T follicular helper cell (primary cell): ENCODE measurements at regions not wholly inside any gene's neighbourhood (a gene's known extent, or its start where the extent isn't known, plus 50 kb on each side); places are given as distances from the start of the nearest gene placed in this dataset.

Source experiments
- DNase-seq: peaks from one replicate; pipeline ENCODE4 v3.0.0-alpha.2; 2020; ENCODE audit warnings: low read depth

DNA sequence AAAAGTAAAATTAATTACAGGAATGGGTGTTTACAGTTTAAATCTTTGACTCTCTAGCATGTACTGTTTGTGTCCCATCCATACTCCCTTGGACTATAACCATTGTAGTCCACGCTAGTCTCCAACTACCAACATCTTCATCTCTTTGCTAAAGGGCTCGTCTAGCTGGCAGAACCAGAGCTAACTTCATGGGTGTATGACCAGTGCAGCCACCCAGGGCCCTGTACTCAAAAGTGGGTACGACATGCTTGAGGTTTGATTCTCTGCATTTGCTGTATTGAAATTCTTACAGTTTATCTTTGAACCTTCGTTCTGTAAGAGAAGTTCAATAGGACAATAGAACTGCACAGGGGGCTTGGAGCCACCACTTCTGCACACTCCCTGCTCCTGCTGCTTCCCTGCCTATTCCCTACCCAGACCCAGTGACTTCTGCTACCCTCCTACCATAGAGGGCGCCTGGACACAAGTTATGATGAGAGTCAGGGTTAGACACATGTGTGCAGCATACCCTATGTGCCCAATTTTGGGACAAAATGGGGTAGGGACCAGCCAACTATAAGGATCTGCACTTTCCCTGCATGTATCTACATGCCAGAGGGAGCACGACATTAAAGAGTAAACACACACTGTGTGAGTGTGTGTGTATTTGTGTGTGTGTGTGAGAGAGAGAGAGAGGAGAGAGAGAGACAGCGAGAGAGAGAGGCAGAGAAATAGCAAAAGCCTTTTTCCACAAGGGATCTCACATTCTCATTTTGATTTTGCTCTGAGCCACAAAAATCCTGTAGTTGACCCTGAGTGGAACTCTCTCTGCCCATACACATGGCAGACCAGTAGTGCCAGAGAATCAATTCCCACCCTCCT, 59.0 kb upstream of the NECTIN3 start:
- no peak for DNase-seq
